MM.1S (cell line): ENCODE measurements at regions not wholly inside any gene's neighbourhood (a gene's known extent, or its start where the extent isn't known, plus 50 kb on each side); places are given as distances from the start of the nearest gene placed in this dataset.

Experiments
- EZH2 ChIP-seq: fragments of 300-600 bp; sonication (generic); optimal IDR thresholded peaks from 2 replicates; pipeline ENCODE3; 2017; ENCODE audit warnings: low read depth, mild to moderate bottlenecking, antibody characterized with exemption, low read length, mixed read lengths
- EZH2phosphoT487 ChIP-seq: fragments of 300-600 bp; sonication (generic); IDR thresholded peaks from 2 replicates; pipeline ENCODE4 v1.6.1; 2018; ENCODE audit warnings: antibody characterized with exemption, low read length
- TF ChIP-seq, protein P1 (sequence below): fragments of 300-600 bp; sonication (generic); IDR thresholded peaks from 2 replicates; pipeline ENCODE4 v1.5.1; 2016; ENCODE audit warnings: antibody characterized with exemption, low read length, mixed read lengths

DNA sequence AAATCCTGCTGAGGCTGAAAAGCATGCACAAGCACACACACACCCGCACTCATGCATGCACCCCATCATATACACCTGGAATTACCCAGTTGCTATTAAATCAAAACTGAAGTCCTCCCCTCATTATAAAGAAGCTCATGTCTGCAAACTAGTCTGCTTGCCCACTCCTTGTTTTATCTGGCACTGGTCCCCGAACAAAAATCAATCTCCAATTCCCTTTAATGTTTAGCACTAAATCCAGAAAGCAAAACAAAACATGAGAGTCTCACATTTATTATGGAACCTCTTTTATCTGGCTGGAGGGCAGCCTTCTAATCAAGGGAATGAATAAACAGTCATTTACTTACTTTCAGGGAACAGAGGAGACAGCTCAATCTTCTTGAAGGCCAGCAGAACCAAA lies 1093.4 kb upstream of the FLRT2 start:
- TF ChIP-seq, protein P1, sequence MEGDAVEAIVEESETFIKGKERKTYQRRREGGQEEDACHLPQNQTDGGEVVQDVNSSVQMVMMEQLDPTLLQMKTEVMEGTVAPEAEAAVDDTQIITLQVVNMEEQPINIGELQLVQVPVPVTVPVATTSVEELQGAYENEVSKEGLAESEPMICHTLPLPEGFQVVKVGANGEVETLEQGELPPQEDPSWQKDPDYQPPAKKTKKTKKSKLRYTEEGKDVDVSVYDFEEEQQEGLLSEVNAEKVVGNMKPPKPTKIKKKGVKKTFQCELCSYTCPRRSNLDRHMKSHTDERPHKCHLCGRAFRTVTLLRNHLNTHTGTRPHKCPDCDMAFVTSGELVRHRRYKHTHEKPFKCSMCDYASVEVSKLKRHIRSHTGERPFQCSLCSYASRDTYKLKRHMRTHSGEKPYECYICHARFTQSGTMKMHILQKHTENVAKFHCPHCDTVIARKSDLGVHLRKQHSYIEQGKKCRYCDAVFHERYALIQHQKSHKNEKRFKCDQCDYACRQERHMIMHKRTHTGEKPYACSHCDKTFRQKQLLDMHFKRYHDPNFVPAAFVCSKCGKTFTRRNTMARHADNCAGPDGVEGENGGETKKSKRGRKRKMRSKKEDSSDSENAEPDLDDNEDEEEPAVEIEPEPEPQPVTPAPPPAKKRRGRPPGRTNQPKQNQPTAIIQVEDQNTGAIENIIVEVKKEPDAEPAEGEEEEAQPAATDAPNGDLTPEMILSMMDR: no peak
- TF ChIP-seq EZH2 (no peak), EZH2phosphoT487 (no peak)
